Heart left ventricle (tissue), 13 donors: ENCODE measurements at regions not wholly inside any gene's neighbourhood (a gene's known extent, or its start where the extent isn't known, plus 50 kb on each side); places are given as distances from the start of the nearest gene placed in this dataset.

ENCODE experiments used
- CTCF ChIP-seq, 12 donors: fragments of 200-600 bp; sonication (generic) in 4 of 12; IDR thresholded peaks; one replicate each; pipeline versions ENCODE4 v1.5.0 to v1.8.0; 2018 to 2022; ENCODE audit warnings: antibody characterized with exemption in 12 of 12, mild to moderate bottlenecking in 5 of 12
- POLR2A ChIP-seq, 2 donors: fragments of 450-650 bp; IDR thresholded peaks; one replicate each; pipeline ENCODE4 v1.6.1; 2017; ENCODE audit warnings: antibody characterized with exemption in 2 of 2, mild to moderate bottlenecking in 2 of 2, moderate library complexity in 2 of 2
- donor health status: ischemic (EF 13 %, LVEDD 7.1; RV severe dilation, severe dysfunction).
- donor health status: DM: no; HTN: yes; CAD: no.
- donor health status: DM: no; HTN: no; CAD: no.
- donor health status: ischemic (EF 25% LVEDD 6.9; RV normal size, moderate dysfunction).
- donor health status: ischemic (EF 25% LVEDD 5.7; RV mildly dilated, moderate dysfunction).
- donor health status: ischemic (EF 35%, LVEDD 5.7; RV mildly dilated, moderate dysfunction).
- donor health status: nonischemic (EF 11% LVEDD 7.7; RV severe dilation, severe dysfunction).
- donor health status: DM: yes; HTN: yes; CAD: no.
- donor health status: PGD.
- donor health status: ischemic (EF 29% LVEDD 5.4; RV normal size, mild dysfunction).
- donor health status: nonischemic (EF 23%, LVEDD 6.1; RV moderate dilation, normal function).

- TF ChIP-seq CTCF (IDR thresholded peaks at IDR 0.05): no peak
- no peak for TF ChIP-seq POLR2A (IDR thresholded peaks at IDR 0.05)
Measured at GRCh38 chr16:66129196-66129595, 237.3 kb upstream of the CDH5 start.
